Prostate gland (tissue), 2 donors: ENCODE measurements at regions not wholly inside any gene's neighbourhood (a gene's known extent, or its start where the extent isn't known, plus 50 kb on each side); places are given as distances from the start of the nearest gene placed in this dataset.

Source experiments
- DNase-seq: peaks from one replicate; pipeline ENCODE4 v3.0.0-alpha.2; 2019; ENCODE audit warnings: low spot score
- H3K27ac ChIP-seq, 2 donors: fragments of 200-600 bp; sonication (generic); 2 replicates each; pipeline ENCODE4 v1.5.1; 2017 to 2019
- H3K27me3 ChIP-seq: fragments of 200-600 bp; sonication (generic); replicated peaks from 2 replicates; pipeline ENCODE4 v1.5.1; 2019; ENCODE audit not compliant: insufficient read depth
- H3K36me3 ChIP-seq, 2 donors: fragments of 200-600 bp; sonication (generic); 1 replicate in 1 of 2; 2 replicates in 1 of 2; pipeline versions ENCODE4 v1.5.1 to v1.8.1; 2017 to 2019
- H3K4me1 ChIP-seq: fragments of 200-600 bp; sonication (generic); replicated peaks from 2 replicates; pipeline ENCODE4 v1.5.1; 2019
- H3K4me3 ChIP-seq, 2 donors: fragments of 200-600 bp; sonication (generic); 2 replicates each; pipeline ENCODE4 v1.5.1; 2017 to 2019
- H3K9me3 ChIP-seq: fragments of 200-600 bp; sonication (generic); 2 replicates; pipeline ENCODE4 v1.5.1; 2017
- CTCF ChIP-seq, 4 experiments: fragments of 200-600 bp in 2 of 4; fragments of 450-650 bp in 2 of 4; sonication (generic) in 2 of 4; IDR thresholded peaks; 1 replicate in 3 of 4; 2 replicates in 1 of 4; pipeline ENCODE4 v1.5.1; 2016 to 2019; ENCODE audit warnings: antibody characterized with exemption in 4 of 4, mild to moderate bottlenecking in 2 of 4, moderate library complexity in 2 of 4
- POLR2A ChIP-seq: fragments of 450-650 bp; IDR thresholded peaks from one replicate; pipeline ENCODE4 v1.6.1; 2016; ENCODE audit warnings: antibody characterized with exemption, mild to moderate bottlenecking
- POLR2AphosphoS5 ChIP-seq: sonication (generic); formaldehyde crosslinking; IDR thresholded peaks from one replicate; pipeline ENCODE4 v1.6.1; 2017; ENCODE audit warnings: antibody characterized with exemption
- WGBS: methylation state at CpG from one replicate; pipeline ENCODE4 v1.1.5; 2018; 5-methylcytosine and 5-hydroxymethylcytosine counted together
- intact Hi-C: fragments of 100-400 bp; cut with DNase I; formaldehyde crosslinking; loops from one replicate; pipeline ENCODE4 v1.14.2; 2022

GRCh38 chr1:2967881-2968280, 53.4 kb upstream of the ACTRT2 start:
- intact Hi-C loops, result no loop called here
- Histone ChIP-seq H3K27me3 (peaks cover 2% of the 10 kb centered on the region), H3K9me3 (no peaks in the 10 kb centered on the region), H3K4me1 (no peaks in the 10 kb centered on the region), H3K36me3 (no peaks in the 10 kb centered on the region), H3K4me3 (no peak overlapping the region), H3K27ac (no peak overlapping the region)
- no peak for DNase-seq
- no peak for TF ChIP-seq POLR2A
- 54% methylated on average over 10 of the region's 10 CpGs for WGBS

- no peaks in the 10 kb centered on the region for H3K36me3 ChIP-seq
- no peak overlapping the region for H3K4me3 ChIP-seq
- peaks cover 2% of the 10 kb centered on the region for H3K27me3 ChIP-seq
- TF ChIP-seq CTCF (IDR thresholded peaks at IDR 0.05), result no peak
- TF ChIP-seq POLR2A, result no peak
- no peak for TF ChIP-seq POLR2AphosphoS5
- 26% methylated on average over 25 of the region's 25 CpGs for WGBS
- H3K9me3 ChIP-seq, result no peaks in the 10 kb centered on the region
- no peaks in the 10 kb centered on the region for H3K4me1 ChIP-seq
- intact Hi-C loops, result no loop called here
- no peak overlapping the region for H3K27ac ChIP-seq
- no peak for DNase-seq
These were observed 52.8 kb upstream of the ACTRT2 start for GRCh38 chr1:2968471-2968881.

- Histone ChIP-seq H3K4me3 (no peak overlapping the region), H3K27ac (no peak overlapping the region), H3K27me3 (peaks cover 2% of the 10 kb centered on the region), H3K36me3 (no peaks in the 10 kb centered on the region), H3K9me3 (no peaks in the 10 kb centered on the region), H3K4me1 (no peaks in the 10 kb centered on the region)
- no peak for TF ChIP-seq POLR2AphosphoS5
- TF ChIP-seq CTCF (IDR thresholded peaks at IDR 0.05), result no peak
- TF ChIP-seq POLR2A, result no peak
- intact Hi-C loops, result no loop called here
- WGBS, result 93% methylated on average over 14 of the region's 16 CpGs
- no peak for DNase-seq
These were observed 52.0 kb upstream of the ACTRT2 start for GRCh38 chr1:2969011-2969844.

GRCh38 chr1:2969845-2970291, 51.4 kb upstream of the ACTRT2 start:
- 93% methylated on average over 23 of the region's 23 CpGs for WGBS

More at GRCh38 chr1:2969845-2970291, 51.4 kb upstream of the ACTRT2 start:
- H3K4me3 ChIP-seq, result no peak overlapping the region
- no peaks in the 10 kb centered on the region for H3K36me3 ChIP-seq
- H3K27me3 ChIP-seq, result peaks cover 2% of the 10 kb centered on the region
- no peak overlapping the region for H3K27ac ChIP-seq
- H3K9me3 ChIP-seq, result no peaks in the 10 kb centered on the region
- intact Hi-C loops, result no loop called here
- no peaks in the 10 kb centered on the region for H3K4me1 ChIP-seq
- TF ChIP-seq POLR2AphosphoS5 (no peak), CTCF (IDR thresholded peaks at IDR 0.05) (no peak), POLR2A (no peak)
- DNase-seq, result no peak
